Left ventricle myocardium superior (tissue), 1 donor: ENCODE measurements at regions not wholly inside any gene's neighbourhood (a gene's known extent, or its start where the extent isn't known, plus 50 kb on each side); places are given as distances from the start of the nearest gene placed in this dataset.
"Not testable (repeated sequence)": the region's sequence is repeated elsewhere in the genome, so short reads cannot be mapped to it uniquely, and the experiment has no call there.

ENCODE experiments used
- ATAC-seq: fragments of 200-7000 bp; cut with Tn5 transposase; one replicate; pipeline ENCODE4 v1.9.1; 2020; ENCODE audit warnings: mild to moderate bottlenecking, moderate library complexity
- DNase-seq: peaks from one replicate; pipeline ENCODE4 v3.0.0-alpha.2; 2020
- intact Hi-C: fragments of 100-400 bp; cut with micrococcal nuclease; formaldehyde crosslinking; loops from one replicate; pipeline ENCODE4 v1.11.0; 2022
- donor health status: DM: no; HTN: yes; CAD: no; lungs with severe emphysema.

GRCh38 chr3:14272041-14272958 is 93.7 kb downstream of the LSM3 start:
- DNase-seq, intact Hi-C loops, ATAC-seq: not testable (repeated sequence)

GRCh38 chr3:14272959-14273560 is 94.4 kb downstream of the LSM3 start:
- DNase-seq, ATAC-seq, intact Hi-C loops: not testable (repeated sequence)

- intact Hi-C loops, result no loop called here
- ATAC-seq (no peak), DNase-seq (no peak)
Measured at GRCh38 chr3:14273901-14274611, 95.4 kb downstream of the LSM3 start.

GRCh38 chr3:14274612-14274936 is 96.0 kb downstream of the LSM3 start:
- ATAC-seq, result no peak
- intact Hi-C loops, result no loop called here
- no peak for DNase-seq

- intact Hi-C loops, result no loop called here
- ATAC-seq (no peak), DNase-seq (no peak)
Measured at GRCh38 chr3:14274999-14275961, 96.7 kb downstream of the LSM3 start.

GRCh38 chr3:14275962-14276909 is 97.6 kb downstream of the LSM3 start:
- DNase-seq, result no peak
- intact Hi-C loops, result no loop called here
- no peak for ATAC-seq

GRCh38 chr3:14277557-14277956 is 98.9 kb downstream of the LSM3 start:
- ATAC-seq, result no peak
- intact Hi-C loops, result no loop called here
- DNase-seq, result no peak

GRCh38 chr3:14278265-14278798 is 99.7 kb downstream of the LSM3 start:
- intact Hi-C loops, result no loop called here
- DNase-seq (no peak), ATAC-seq (no peak)

- DNase-seq (no peak), ATAC-seq (no peak)
- intact Hi-C loops, result no loop called here
Measured at GRCh38 chr3:14278799-14279625, 100.4 kb downstream of the LSM3 start.

GRCh38 chr3:14279626-14280061 is 101.0 kb downstream of the LSM3 start:
- DNase-seq (no peak), ATAC-seq (no peak)
- intact Hi-C loops, result no loop called here

- DNase-seq, result no peak
- ATAC-seq, result no peak
- intact Hi-C loops, result no loop called here
Measured at GRCh38 chr3:14280326-14280725, 101.7 kb downstream of the LSM3 start.

- ATAC-seq (no peak), DNase-seq (no peak)
- intact Hi-C loops, result no loop called here
Measured at GRCh38 chr3:14281053-14281452, 102.4 kb downstream of the LSM3 start.

GRCh38 chr3:14282001-14282705 is 103.5 kb downstream of the LSM3 start:
- DNase-seq, result no peak
- no peak for ATAC-seq
- intact Hi-C loops, result no loop called here

GRCh38 chr3:14282706-14283075 is 104.1 kb downstream of the LSM3 start:
- ATAC-seq (no peak), DNase-seq (no peak)
- intact Hi-C loops, result no loop called here

GRCh38 chr3:14283092-14283812 is 104.6 kb downstream of the LSM3 start:
- ATAC-seq (peak; percentile 53), DNase-seq (no peak)
- intact Hi-C loops, result no loop called here
